HCT116 (cell line): ENCODE measurements at regions not wholly inside any gene's neighbourhood (a gene's known extent, or its start where the extent isn't known, plus 50 kb on each side); places are given as distances from the start of the nearest gene placed in this dataset.

Experiments
- ATAC-seq: fragments of 200-7000 bp; cut with Tn5 transposase; 2 replicates; pipeline ENCODE4 v1.9.1; 2020; ENCODE audit warnings: mild to moderate bottlenecking, moderate library complexity
- BruUV-seq: library from RNA; stranded (reverse); fragments of 400-500 nt; replicated peaks from 2 replicates; lab custom pipeline; 2021; lab: Mats Ljungman, UMichigan
- CTCF ChIA-PET: fragments of 300-600 bp; sonication (Branson Sonifier 250); formaldehyde crosslinking; loops from one replicate; lab custom pipeline; 2021; ENCODE audit warnings: antibody characterized with exemption; lab: Charles Lee
- POLR2A ChIA-PET: fragments of 300-600, 350-600 bp; sonication (Branson Sonifier 250); formaldehyde crosslinking; loops from one replicate; lab custom pipeline; 2021; ENCODE audit warnings: antibody characterized with exemption; lab: Charles Lee
- RAD21 ChIA-PET, 2 experiments: fragments of 300-600 bp; sonication (Branson Sonifier 250); formaldehyde crosslinking; loops; one replicate each; lab custom pipeline; 2023; ENCODE audit warnings: low total read pairs in 2 of 2; ENCODE audit not compliant: uncharacterized antibody in 2 of 2, unreplicated experiment in 2 of 2, low non-redundant PET in 1 of 2; lab: Charles Lee
- DNase-seq: peaks from one replicate; pipeline ENCODE4 v3.0.0-alpha.2; 2010; ENCODE audit warnings: low read depth, low spot score
- H2AFZ ChIP-seq: fragments of 200-600 bp; shearing (Covaris generic), sonication (generic); 2 replicates; pipeline ENCODE4 v1.6.1; 2017; ENCODE audit warnings: low read depth, mixed run types, mixed read lengths, antibody characterized with exemption, low read length; ENCODE audit not compliant: poor library complexity, severe bottlenecking
- H3K27ac ChIP-seq: 2 replicates; pipeline ENCODE4 v1.5.1; 2012; ENCODE audit warnings: low read depth, low read length
- H3K27me3 ChIP-seq: fragments of 200-600 bp; sonication (generic); 2 replicates; pipeline ENCODE4 v1.6.1; 2016; ENCODE audit warnings: mixed run types, low read length, mixed read lengths; ENCODE audit not compliant: insufficient read depth
- H3K36me3 ChIP-seq, 2 experiments: fragments of 200-500 bp in 1 of 2; fragments of 200-600 bp in 1 of 2; sonication (Bioruptor generic) in 1 of 2; sonication (generic) in 1 of 2; 2 replicates each; pipeline versions ENCODE4 v1.5.1 to v1.6.1; 2014 to 2016; ENCODE audit warnings: low read length in 2 of 2, inconsistent platforms in 1 of 2, mixed read lengths in 1 of 2, mixed run types in 1 of 2; ENCODE audit not compliant: insufficient read depth in 2 of 2, control insufficient read depth in 1 of 2
- H3K4me1 ChIP-seq, 2 experiments: fragments of 200-600 bp in 1 of 2; sonication (generic) in 1 of 2; 2 replicates each; pipeline versions ENCODE4 v1.5.1 to v1.6.1; 2012 to 2017; ENCODE audit warnings: low read length in 2 of 2, inconsistent platforms in 1 of 2, mild to moderate bottlenecking in 1 of 2, mixed read lengths in 1 of 2, mixed run types in 1 of 2, moderate library complexity in 1 of 2; ENCODE audit not compliant: insufficient read depth in 2 of 2, control insufficient read depth in 1 of 2
- H3K4me2 ChIP-seq: fragments of 200-600 bp; sonication (generic); 2 replicates; pipeline ENCODE4 v1.6.1; 2017; ENCODE audit warnings: mixed run types, low read length, mixed read lengths
- H3K4me3 ChIP-seq, 2 experiments: fragments of 200-600 bp in 1 of 2; sonication (generic) in 1 of 2; replicated peaks in 1 of 2; 2 replicates each; pipeline ENCODE4 v1.5.1; 2011 to 2016; ENCODE audit warnings: low read length in 2 of 2, control low read depth in 1 of 2, low read depth in 1 of 2, mild to moderate bottlenecking in 1 of 2, mixed read lengths in 1 of 2, mixed run types in 1 of 2
- H3K79me2 ChIP-seq: fragments of 200-600 bp; sonication (generic); 2 replicates; pipeline ENCODE4 v1.6.1; 2017; ENCODE audit warnings: mild to moderate bottlenecking, mixed run types, low read length, moderate library complexity, mixed read lengths; ENCODE audit not compliant: insufficient read depth
- H3K9ac ChIP-seq: fragments of 200-600 bp; sonication (generic); 2 replicates; pipeline ENCODE4 v1.6.1; 2016; ENCODE audit warnings: low read length, mixed read lengths
- H3K9me2 ChIP-seq: fragments of 200-600 bp; sonication (generic), shearing (Covaris generic); 2 replicates; pipeline ENCODE4 v1.6.1; 2017; ENCODE audit warnings: mixed run types, mild to moderate bottlenecking, moderate library complexity; ENCODE audit not compliant: insufficient read depth
- H3K9me3 ChIP-seq, 2 experiments: fragments of 200-500 bp in 1 of 2; fragments of 200-600 bp in 1 of 2; sonication (Bioruptor generic) in 1 of 2; sonication (generic) in 1 of 2; 2 replicates each; pipeline ENCODE4 v1.6.1; 2014 to 2017; ENCODE audit warnings: low read length in 2 of 2, mixed read lengths in 2 of 2, inconsistent platforms in 1 of 2, low read depth in 1 of 2, mild to moderate bottlenecking in 1 of 2, mixed run types in 1 of 2, moderate library complexity in 1 of 2; ENCODE audit not compliant: control insufficient read depth in 1 of 2, insufficient read depth in 1 of 2
- H4K20me1 ChIP-seq: fragments of 200-600 bp; sonication (generic), shearing (Covaris generic); 2 replicates; pipeline ENCODE4 v1.6.1; 2017; ENCODE audit warnings: mixed run types, mild to moderate bottlenecking, moderate library complexity; ENCODE audit not compliant: insufficient read depth
- CBX3 ChIP-seq: IDR thresholded peaks from 2 replicates; pipeline ENCODE4 v1.6.1; 2012; ENCODE audit warnings: low read depth
- CEBPB ChIP-seq: IDR thresholded peaks from 2 replicates; pipeline ENCODE4 v1.6.1; 2012; ENCODE audit warnings: low read depth
- EGR1 ChIP-seq: IDR thresholded peaks from 2 replicates; pipeline ENCODE4 v1.6.1; 2012; ENCODE audit warnings: low read depth
- ELF1 ChIP-seq: IDR thresholded peaks from 2 replicates; pipeline ENCODE4 v1.6.1; 2012; ENCODE audit warnings: low read depth, borderline replicate concordance
- EZH2phosphoT487 ChIP-seq: fragments of 200-600 bp; IDR thresholded peaks from 2 replicates; pipeline ENCODE4 v1.6.1; 2018; ENCODE audit warnings: antibody characterized with exemption, borderline replicate concordance
- FOSL1 ChIP-seq: IDR thresholded peaks from 2 replicates; pipeline ENCODE4 v1.6.1; 2012; ENCODE audit warnings: low read depth
- JUND ChIP-seq: IDR thresholded peaks from 2 replicates; pipeline ENCODE4 v1.6.1; 2012
- RAD21 ChIP-seq: IDR thresholded peaks from 2 replicates; pipeline ENCODE4 v1.6.1; 2012; ENCODE audit warnings: low read depth, mild to moderate bottlenecking
- SRF ChIP-seq: IDR thresholded peaks from 2 replicates; pipeline ENCODE4 v1.6.1; 2012; ENCODE audit warnings: low read depth
- TCF7L2 ChIP-seq: IDR thresholded peaks from 2 replicates; pipeline ENCODE4 v1.7.0; 2011; ENCODE audit warnings: borderline replicate concordance, inconsistent platforms; ENCODE audit not compliant: insufficient read depth, insufficient read length; ENCODE audit errors: extremely low read depth
- YY1 ChIP-seq: IDR thresholded peaks from 2 replicates; pipeline ENCODE4 v1.6.1; 2011; ENCODE audit warnings: low read length, low read depth, moderate library complexity, mild to moderate bottlenecking; ENCODE audit not compliant: insufficient replicate concordance; ENCODE audit errors: extremely low read depth
- ZFX ChIP-seq: fragments of 450-650 bp; IDR thresholded peaks from 2 replicates; pipeline ENCODE4 v1.6.1; 2017
- ZNF274 ChIP-seq: fragments of 200-500 bp; sonication (Bioruptor generic); IDR thresholded peaks from 2 replicates; pipeline ENCODE4 v1.6.1; 2014; ENCODE audit warnings: mild to moderate bottlenecking, low read depth, low read length, inconsistent platforms
- intact Hi-C: fragments of 100-400 bp; cut with micrococcal nuclease; formaldehyde crosslinking; loops from 2 replicates; pipeline ENCODE4 v1.10.0; 2022
- TF ChIP-seq, protein P1 (sequence below): IDR thresholded peaks from 2 replicates; pipeline ENCODE4 v1.6.1; 2012
- TF ChIP-seq, protein P2 (sequence below), 3 experiments: fragments of 200-600 bp in 1 of 3; sonication (generic) in 1 of 3; IDR thresholded peaks in 2 of 3; conservative IDR thresholded peaks in 1 of 3; 2 replicates each; pipeline ENCODE4 v1.5.1; 2012 to 2017; ENCODE audit warnings: low read depth in 2 of 3, low read length in 2 of 3, antibody characterized with exemption in 1 of 3, borderline replicate concordance in 1 of 3, control low read depth in 1 of 3, mild to moderate bottlenecking in 1 of 3, mixed read lengths in 1 of 3, mixed run types in 1 of 3, moderate library complexity in 1 of 3; ENCODE audit not compliant: insufficient read depth in 1 of 3
- TF ChIP-seq, protein P3 (sequence below): IDR thresholded peaks from 2 replicates; pipeline ENCODE4 v1.6.1; 2011; ENCODE audit warnings: mild to moderate bottlenecking, low read length, moderate library complexity; ENCODE audit not compliant: insufficient replicate concordance; ENCODE audit errors: extremely low read depth
- TF ChIP-seq, protein P4 (sequence below): IDR thresholded peaks from 2 replicates; pipeline ENCODE4 v1.6.1; 2012; ENCODE audit warnings: low read depth

DNA sequence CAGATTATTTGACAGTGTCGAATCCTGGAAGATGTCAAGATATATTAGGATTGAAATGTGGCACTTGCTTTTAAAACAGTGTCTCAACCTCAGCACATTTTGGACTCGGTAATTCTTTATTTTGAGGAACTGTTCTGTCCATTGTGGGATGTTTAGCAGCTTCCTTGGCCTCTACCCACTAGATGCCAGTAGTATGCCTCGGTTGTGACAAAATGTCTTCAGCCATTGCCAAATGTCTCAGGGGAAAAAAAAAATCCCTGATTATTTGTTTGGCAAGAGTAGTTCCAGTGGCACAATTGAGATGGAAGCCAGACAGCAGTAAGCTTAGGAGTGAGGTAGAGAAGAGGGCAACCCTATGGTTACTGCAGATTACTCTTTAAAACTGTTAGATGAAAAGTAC is 694.5 kb upstream of the RIOK2 start:
- ATAC-seq = no peak
- no peaks in the 10 kb centered on the region for H3K27me3 ChIP-seq
- H2AFZ ChIP-seq = no peak overlapping the region
- no peaks in the 10 kb centered on the region for H3K9me3 ChIP-seq
- no TSS peak for BruUV-seq
- H3K4me3 ChIP-seq = no peak overlapping the region
- intact Hi-C loops = no loop called here
- no peak for DNase-seq
- no peaks in the 10 kb centered on the region for H4K20me1 ChIP-seq
- no peaks in the 10 kb centered on the region for H3K36me3 ChIP-seq
- TF ChIP-seq, protein P1, sequence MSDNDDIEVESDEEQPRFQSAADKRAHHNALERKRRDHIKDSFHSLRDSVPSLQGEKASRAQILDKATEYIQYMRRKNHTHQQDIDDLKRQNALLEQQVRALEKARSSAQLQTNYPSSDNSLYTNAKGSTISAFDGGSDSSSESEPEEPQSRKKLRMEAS = no peak
- no peak for TF ChIP-seq ELF1
- no peak for TF ChIP-seq ZFX
- no peak for TF ChIP-seq ZNF274
- TF ChIP-seq YY1 = no peak
- no peak for TF ChIP-seq TCF7L2
- no peak for TF ChIP-seq RAD21
- TF ChIP-seq EZH2phosphoT487 = no peak
- TF ChIP-seq, protein P2, sequence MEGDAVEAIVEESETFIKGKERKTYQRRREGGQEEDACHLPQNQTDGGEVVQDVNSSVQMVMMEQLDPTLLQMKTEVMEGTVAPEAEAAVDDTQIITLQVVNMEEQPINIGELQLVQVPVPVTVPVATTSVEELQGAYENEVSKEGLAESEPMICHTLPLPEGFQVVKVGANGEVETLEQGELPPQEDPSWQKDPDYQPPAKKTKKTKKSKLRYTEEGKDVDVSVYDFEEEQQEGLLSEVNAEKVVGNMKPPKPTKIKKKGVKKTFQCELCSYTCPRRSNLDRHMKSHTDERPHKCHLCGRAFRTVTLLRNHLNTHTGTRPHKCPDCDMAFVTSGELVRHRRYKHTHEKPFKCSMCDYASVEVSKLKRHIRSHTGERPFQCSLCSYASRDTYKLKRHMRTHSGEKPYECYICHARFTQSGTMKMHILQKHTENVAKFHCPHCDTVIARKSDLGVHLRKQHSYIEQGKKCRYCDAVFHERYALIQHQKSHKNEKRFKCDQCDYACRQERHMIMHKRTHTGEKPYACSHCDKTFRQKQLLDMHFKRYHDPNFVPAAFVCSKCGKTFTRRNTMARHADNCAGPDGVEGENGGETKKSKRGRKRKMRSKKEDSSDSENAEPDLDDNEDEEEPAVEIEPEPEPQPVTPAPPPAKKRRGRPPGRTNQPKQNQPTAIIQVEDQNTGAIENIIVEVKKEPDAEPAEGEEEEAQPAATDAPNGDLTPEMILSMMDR (IDR thresholded peaks at IDR 0.05 in 2 of 3, conservative IDR thresholded peaks at IDR 0.05 in 1 of 3; ENCODE audit: borderline replicate concordance in 1 of 3, insufficient read depth in 1 of 3, low read depth in 2 of 3, low read length in 2 of 3) = no peak
- TF ChIP-seq, protein P3, sequence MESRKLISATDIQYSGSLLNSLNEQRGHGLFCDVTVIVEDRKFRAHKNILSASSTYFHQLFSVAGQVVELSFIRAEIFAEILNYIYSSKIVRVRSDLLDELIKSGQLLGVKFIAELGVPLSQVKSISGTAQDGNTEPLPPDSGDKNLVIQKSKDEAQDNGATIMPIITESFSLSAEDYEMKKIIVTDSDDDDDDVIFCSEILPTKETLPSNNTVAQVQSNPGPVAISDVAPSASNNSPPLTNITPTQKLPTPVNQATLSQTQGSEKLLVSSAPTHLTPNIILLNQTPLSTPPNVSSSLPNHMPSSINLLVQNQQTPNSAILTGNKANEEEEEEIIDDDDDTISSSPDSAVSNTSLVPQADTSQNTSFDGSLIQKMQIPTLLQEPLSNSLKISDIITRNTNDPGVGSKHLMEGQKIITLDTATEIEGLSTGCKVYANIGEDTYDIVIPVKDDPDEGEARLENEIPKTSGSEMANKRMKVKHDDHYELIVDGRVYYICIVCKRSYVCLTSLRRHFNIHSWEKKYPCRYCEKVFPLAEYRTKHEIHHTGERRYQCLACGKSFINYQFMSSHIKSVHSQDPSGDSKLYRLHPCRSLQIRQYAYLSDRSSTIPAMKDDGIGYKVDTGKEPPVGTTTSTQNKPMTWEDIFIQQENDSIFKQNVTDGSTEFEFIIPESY = no peak
- no peak for TF ChIP-seq CBX3
- TF ChIP-seq SRF = no peak
- TF ChIP-seq EGR1 = no peak
- TF ChIP-seq FOSL1 = no peak
- TF ChIP-seq CEBPB = no peak
- TF ChIP-seq, protein P4, sequence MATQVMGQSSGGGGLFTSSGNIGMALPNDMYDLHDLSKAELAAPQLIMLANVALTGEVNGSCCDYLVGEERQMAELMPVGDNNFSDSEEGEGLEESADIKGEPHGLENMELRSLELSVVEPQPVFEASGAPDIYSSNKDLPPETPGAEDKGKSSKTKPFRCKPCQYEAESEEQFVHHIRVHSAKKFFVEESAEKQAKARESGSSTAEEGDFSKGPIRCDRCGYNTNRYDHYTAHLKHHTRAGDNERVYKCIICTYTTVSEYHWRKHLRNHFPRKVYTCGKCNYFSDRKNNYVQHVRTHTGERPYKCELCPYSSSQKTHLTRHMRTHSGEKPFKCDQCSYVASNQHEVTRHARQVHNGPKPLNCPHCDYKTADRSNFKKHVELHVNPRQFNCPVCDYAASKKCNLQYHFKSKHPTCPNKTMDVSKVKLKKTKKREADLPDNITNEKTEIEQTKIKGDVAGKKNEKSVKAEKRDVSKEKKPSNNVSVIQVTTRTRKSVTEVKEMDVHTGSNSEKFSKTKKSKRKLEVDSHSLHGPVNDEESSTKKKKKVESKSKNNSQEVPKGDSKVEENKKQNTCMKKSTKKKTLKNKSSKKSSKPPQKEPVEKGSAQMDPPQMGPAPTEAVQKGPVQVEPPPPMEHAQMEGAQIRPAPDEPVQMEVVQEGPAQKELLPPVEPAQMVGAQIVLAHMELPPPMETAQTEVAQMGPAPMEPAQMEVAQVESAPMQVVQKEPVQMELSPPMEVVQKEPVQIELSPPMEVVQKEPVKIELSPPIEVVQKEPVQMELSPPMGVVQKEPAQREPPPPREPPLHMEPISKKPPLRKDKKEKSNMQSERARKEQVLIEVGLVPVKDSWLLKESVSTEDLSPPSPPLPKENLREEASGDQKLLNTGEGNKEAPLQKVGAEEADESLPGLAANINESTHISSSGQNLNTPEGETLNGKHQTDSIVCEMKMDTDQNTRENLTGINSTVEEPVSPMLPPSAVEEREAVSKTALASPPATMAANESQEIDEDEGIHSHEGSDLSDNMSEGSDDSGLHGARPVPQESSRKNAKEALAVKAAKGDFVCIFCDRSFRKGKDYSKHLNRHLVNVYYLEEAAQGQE = no peak
- TF ChIP-seq JUND = no peak
- no peak overlapping the region for H3K9ac ChIP-seq
- CTCF ChIA-PET = no interaction called here
- POLR2A ChIA-PET = no interaction called here
- no peak overlapping the region for H3K27ac ChIP-seq
- H3K4me1 ChIP-seq = no peaks in the 10 kb centered on the region
- H3K9me2 ChIP-seq = no peaks in the 10 kb centered on the region
- RAD21 ChIA-PET = no interaction called here
- H3K79me2 ChIP-seq = no peaks in the 10 kb centered on the region
- H3K4me2 ChIP-seq = no peak overlapping the region
